Posterior cingulate gyrus (tissue), 11 donors: ENCODE measurements at regions not wholly inside any gene's neighbourhood (a gene's known extent, or its start where the extent isn't known, plus 50 kb on each side); places are given as distances from the start of the nearest gene placed in this dataset.
A peak's percentile ranks its signal among the peaks of the same experiment; 100 is the strongest.

ENCODE experiments used
- DNase-seq, 10 donors: peaks; one replicate each; pipeline versions ENCODE4 v3.0.0 to v3.0.0-alpha.2; 2020 to 2021; ENCODE audit warnings: mixed read lengths in 3 of 10
- intact Hi-C: fragments of 100-400 bp; cut with DNase I; formaldehyde crosslinking; loops from one replicate; pipeline ENCODE4 v1.15.1; 2023

GRCh38 chr2:10498525-10499274, 50.6 kb upstream of the ODC1 start:
- intact Hi-C loops, result no loop called here
- peak in 2 of 10 donors; percentile 1 to 16 for DNase-seq
